PC-9 (cell line): ENCODE measurements at regions not wholly inside any gene's neighbourhood (a gene's known extent, or its start where the extent isn't known, plus 50 kb on each side); places are given as distances from the start of the nearest gene placed in this dataset.

Experiments used
- BruUV-seq: library from RNA; stranded (reverse); fragments of 400-500 nt; replicated peaks from 2 replicates; lab custom pipeline; 2021; lab: Mats Ljungman, UMichigan
- CTCF ChIA-PET: fragments of 300-600 bp; sonication (Branson Sonifier 250); formaldehyde crosslinking; loops from one replicate; lab custom pipeline; 2022; ENCODE audit warnings: antibody characterized with exemption; lab: Charles Lee
- POLR2A ChIA-PET: fragments of 300-600 bp; sonication (Branson Sonifier 250); formaldehyde crosslinking; loops from one replicate; lab custom pipeline; 2022; ENCODE audit warnings: antibody characterized with exemption; ENCODE audit not compliant: unreplicated experiment; lab: Charles Lee
- DNase-seq, 2 experiments: peaks; one replicate each; pipeline versions ENCODE4 v3.0.0 to v3.0.0-alpha.2; 2015 to 2022; ENCODE audit warnings: mixed read lengths in 1 of 2
- H2AFZ ChIP-seq: fragments of 200-600 bp; sonication (generic); 2 replicates; pipeline ENCODE4 v1.8.1; 2017; ENCODE audit warnings: antibody characterized with exemption
- H3F3A ChIP-seq: fragments of 200-600 bp; sonication (generic); 2 replicates; pipeline ENCODE4 v1.8.1; 2017; ENCODE audit warnings: antibody characterized with exemption, mild to moderate bottlenecking, low read depth; ENCODE audit not compliant: insufficient read depth
- H3K27ac ChIP-seq: fragments of 200-600 bp; sonication (generic); 2 replicates; pipeline ENCODE4 v1.6.1; 2016; ENCODE audit warnings: mixed run types
- H3K27me3 ChIP-seq: fragments of 200-600 bp; sonication (generic); 2 replicates; pipeline ENCODE4 v1.6.1; 2016; ENCODE audit warnings: low read depth, mixed run types; ENCODE audit not compliant: insufficient read depth
- H3K36me3 ChIP-seq: fragments of 200-600 bp; sonication (generic); 2 replicates; pipeline ENCODE4 v1.6.1; 2016; ENCODE audit warnings: low read depth, mixed run types
- H3K4me1 ChIP-seq: fragments of 200-600 bp; sonication (generic); replicated peaks from 2 replicates; pipeline ENCODE4 v1.6.1; 2016; ENCODE audit warnings: mixed run types; ENCODE audit not compliant: insufficient read depth
- H3K4me2 ChIP-seq: fragments of 200-600 bp; sonication (generic); 2 replicates; pipeline ENCODE4 v1.6.1; 2017; ENCODE audit warnings: mixed run types
- H3K4me3 ChIP-seq: fragments of 200-600 bp; sonication (generic); 2 replicates; pipeline ENCODE4 v1.6.1; 2016; ENCODE audit warnings: mixed run types
- H3K79me2 ChIP-seq: fragments of 200-600 bp; sonication (generic); 2 replicates; pipeline ENCODE4 v1.6.1; 2017; ENCODE audit warnings: low read depth, mixed run types
- H3K9me2 ChIP-seq: fragments of 200-600 bp; sonication (generic); 2 replicates; pipeline ENCODE4 v1.8.1; 2017; ENCODE audit warnings: mild to moderate bottlenecking; ENCODE audit not compliant: insufficient read depth
- H3K9me3 ChIP-seq: fragments of 200-600 bp; sonication (generic); 2 replicates; pipeline ENCODE4 v1.8.1; 2016; ENCODE audit warnings: low read depth; ENCODE audit not compliant: insufficient read depth
- H4K20me1 ChIP-seq: fragments of 200-600 bp; sonication (generic); 2 replicates; pipeline ENCODE4 v1.8.1; 2017; ENCODE audit not compliant: insufficient read depth
- CTCF ChIP-seq: fragments of 200-600 bp; sonication (generic); conservative IDR thresholded peaks from 2 replicates; pipeline ENCODE4 v1.6.1; 2017; ENCODE audit warnings: mixed run types, antibody characterized with exemption, mild to moderate bottlenecking, moderate library complexity
- EZH2 ChIP-seq: fragments of 200-600 bp; sonication (generic); IDR thresholded peaks from 2 replicates; pipeline ENCODE4 v1.8.0; 2017; ENCODE audit warnings: antibody characterized with exemption, low read depth
- intact Hi-C: fragments of 100-400 bp; cut with micrococcal nuclease; formaldehyde crosslinking; loops from one replicate; pipeline ENCODE4 v1.10.0; 2022; ENCODE audit not compliant: unreplicated experiment

GRCh38 chr20:57055345-57055744, 211.1 kb downstream of the BMP7 start:
- ChIA-PET CTCF (no interaction called here), POLR2A (no interaction called here)
- H3K27me3 ChIP-seq = no peaks in the 10 kb centered on the region
- H3K36me3 ChIP-seq = no peaks in the 10 kb centered on the region
- H3K9me3 ChIP-seq = no peaks in the 10 kb centered on the region
- no TSS peak for BruUV-seq
- DNase-seq = no peak
- no peaks in the 10 kb centered on the region for H4K20me1 ChIP-seq
- H3K4me3 ChIP-seq = no peak overlapping the region
- no peaks in the 10 kb centered on the region for H3K9me2 ChIP-seq
- peaks cover 9% of the 10 kb centered on the region for H3K4me1 ChIP-seq
- TF ChIP-seq EZH2 (no peak), CTCF (no peak)
- no peaks in the 10 kb centered on the region for H3K79me2 ChIP-seq
- H3F3A ChIP-seq = peaks cover 5% of the 10 kb centered on the region; the same call in 1 of the 2 replicates
- no peak overlapping the region for H3K4me2 ChIP-seq
- H3K27ac ChIP-seq = no peak overlapping the region
- intact Hi-C loops = no loop called here
- H2AFZ ChIP-seq = no peak overlapping the region

GRCh38 chr20:57056651-57057050, 209.8 kb downstream of the BMP7 start:
- no peak overlapping the region for H3K4me2 ChIP-seq
- H3K27ac ChIP-seq = no peak overlapping the region
- H3F3A ChIP-seq = peaks cover 14% of the 10 kb centered on the region
- H4K20me1 ChIP-seq = no peaks in the 10 kb centered on the region
- H3K4me1 ChIP-seq = peaks cover 22% of the 10 kb centered on the region
- BruUV-seq = no TSS peak
- H3K9me3 ChIP-seq = no peaks in the 10 kb centered on the region
- ChIA-PET POLR2A (no interaction called here), CTCF (no interaction called here)
- H3K79me2 ChIP-seq = no peaks in the 10 kb centered on the region
- intact Hi-C loops = no loop called here
- no peak for DNase-seq
- H3K9me2 ChIP-seq = no peaks in the 10 kb centered on the region
- H3K36me3 ChIP-seq = no peaks in the 10 kb centered on the region
- H3K27me3 ChIP-seq = no peaks in the 10 kb centered on the region
- no peak overlapping the region for H2AFZ ChIP-seq
- TF ChIP-seq EZH2 = no peak
- TF ChIP-seq CTCF = no peak
- H3K4me3 ChIP-seq = no peak overlapping the region

- BruUV-seq = no TSS peak
- TF ChIP-seq CTCF (no peak), EZH2 (no peak)
- no peaks in the 10 kb centered on the region for H3K9me3 ChIP-seq
- no peak overlapping the region for H3K4me3 ChIP-seq
- POLR2A ChIA-PET = interaction anchor here (0.7 kb wide), 1 partner anchor 1716 kb away, joined by 3 read pairs; no protein-coding TSS in a partner anchor
- H3K27me3 ChIP-seq = no peaks in the 10 kb centered on the region
- no peak for DNase-seq
- no peak overlapping the region for H2AFZ ChIP-seq
- no peaks in the 10 kb centered on the region for H3K79me2 ChIP-seq
- H3K27ac ChIP-seq = no peak overlapping the region
- peaks cover 25% of the 10 kb centered on the region for H3K4me1 ChIP-seq
- CTCF ChIA-PET = no interaction called here
- no peaks in the 10 kb centered on the region for H3K9me2 ChIP-seq
- intact Hi-C loops = no loop called here
- H3K4me2 ChIP-seq = no peak overlapping the region
- H4K20me1 ChIP-seq = no peaks in the 10 kb centered on the region
- no peaks in the 10 kb centered on the region for H3K36me3 ChIP-seq
- H3F3A ChIP-seq = peaks cover 14% of the 10 kb centered on the region
These were observed 207.3 kb downstream of the BMP7 start for GRCh38 chr20:57059055-57059596.
